GM12875 (cell line): ENCODE measurements at regions not wholly inside any gene's neighbourhood (a gene's known extent, or its start where the extent isn't known, plus 50 kb on each side); places are given as distances from the start of the nearest gene placed in this dataset.

Experiments used
- H3K4me3 ChIP-seq: one replicate; pipeline ENCODE4 v1.5.1; 2011; ENCODE audit warnings: low read depth, low read length, control low read depth
- TF ChIP-seq, protein P1 (sequence below): IDR thresholded peaks from 2 replicates; pipeline ENCODE4 v1.5.1; 2011; ENCODE audit warnings: low read depth, mild to moderate bottlenecking, control low read depth, inconsistent platforms, low read length, moderate library complexity, borderline replicate concordance; ENCODE audit not compliant: insufficient read depth

DNA sequence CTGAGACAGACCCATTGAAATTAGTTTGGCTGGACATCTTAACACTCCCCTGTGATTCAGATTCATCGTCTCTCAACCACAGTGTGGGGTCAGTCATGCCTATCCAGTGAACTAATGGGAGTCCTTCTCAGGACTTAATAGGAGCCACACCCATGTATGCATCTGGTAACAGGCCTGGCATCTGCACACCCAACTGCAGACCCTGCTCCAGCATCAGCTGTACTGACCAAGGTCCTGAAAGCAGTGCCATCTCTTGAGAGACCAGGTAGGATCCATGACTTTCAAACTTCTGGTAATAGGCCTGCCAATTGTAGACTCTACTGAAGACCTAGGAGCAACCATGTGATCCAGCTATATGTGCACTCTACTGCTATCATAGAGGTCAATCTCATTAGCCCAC, 363.6 kb upstream of the POU3F2 start:
- TF ChIP-seq, protein P1, sequence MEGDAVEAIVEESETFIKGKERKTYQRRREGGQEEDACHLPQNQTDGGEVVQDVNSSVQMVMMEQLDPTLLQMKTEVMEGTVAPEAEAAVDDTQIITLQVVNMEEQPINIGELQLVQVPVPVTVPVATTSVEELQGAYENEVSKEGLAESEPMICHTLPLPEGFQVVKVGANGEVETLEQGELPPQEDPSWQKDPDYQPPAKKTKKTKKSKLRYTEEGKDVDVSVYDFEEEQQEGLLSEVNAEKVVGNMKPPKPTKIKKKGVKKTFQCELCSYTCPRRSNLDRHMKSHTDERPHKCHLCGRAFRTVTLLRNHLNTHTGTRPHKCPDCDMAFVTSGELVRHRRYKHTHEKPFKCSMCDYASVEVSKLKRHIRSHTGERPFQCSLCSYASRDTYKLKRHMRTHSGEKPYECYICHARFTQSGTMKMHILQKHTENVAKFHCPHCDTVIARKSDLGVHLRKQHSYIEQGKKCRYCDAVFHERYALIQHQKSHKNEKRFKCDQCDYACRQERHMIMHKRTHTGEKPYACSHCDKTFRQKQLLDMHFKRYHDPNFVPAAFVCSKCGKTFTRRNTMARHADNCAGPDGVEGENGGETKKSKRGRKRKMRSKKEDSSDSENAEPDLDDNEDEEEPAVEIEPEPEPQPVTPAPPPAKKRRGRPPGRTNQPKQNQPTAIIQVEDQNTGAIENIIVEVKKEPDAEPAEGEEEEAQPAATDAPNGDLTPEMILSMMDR: no peak
- no peak overlapping the region for H3K4me3 ChIP-seq

DNA sequence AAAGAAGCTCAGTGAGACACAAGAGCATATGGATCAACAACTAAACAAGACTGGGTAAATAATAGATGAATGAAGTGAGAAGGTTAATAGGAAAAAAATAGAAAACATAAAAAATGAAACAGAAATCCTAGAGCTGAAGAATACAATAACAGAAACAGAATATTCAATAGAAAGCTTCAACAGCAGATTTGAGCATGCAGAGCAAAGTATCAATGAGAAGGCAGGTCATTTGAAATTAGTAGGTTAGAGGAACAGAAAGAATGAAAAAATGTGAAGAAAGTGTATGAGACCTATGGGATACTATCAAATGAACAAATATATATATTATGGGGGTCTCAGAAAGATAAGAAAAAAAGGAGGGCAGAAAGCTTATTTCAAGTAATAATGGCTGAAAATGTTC, 362.9 kb upstream of the POU3F2 start:
- H3K4me3 ChIP-seq: no peak overlapping the region
- TF ChIP-seq, protein P1: no peak

DNA sequence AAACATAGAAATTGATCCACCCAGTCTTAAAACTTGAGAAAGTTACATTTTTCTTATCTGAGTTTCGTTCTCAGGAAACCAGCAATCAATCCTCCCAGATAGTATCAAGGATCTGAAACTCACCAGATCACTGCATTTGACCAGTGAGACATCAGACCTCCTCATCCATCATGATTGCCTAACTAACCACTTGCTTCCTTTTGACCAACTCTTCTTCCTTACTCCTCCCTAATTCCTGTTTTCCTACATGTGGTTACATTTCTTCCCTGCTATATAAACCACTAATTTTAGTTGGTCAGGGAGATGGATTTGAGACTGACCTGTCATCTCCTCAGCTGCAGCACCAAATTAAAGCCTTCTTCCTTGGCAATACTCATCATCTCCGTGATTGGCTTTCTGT, 357.1 kb upstream of the POU3F2 start:
- no peak overlapping the region for H3K4me3 ChIP-seq
- TF ChIP-seq, protein P1: no peak

DNA sequence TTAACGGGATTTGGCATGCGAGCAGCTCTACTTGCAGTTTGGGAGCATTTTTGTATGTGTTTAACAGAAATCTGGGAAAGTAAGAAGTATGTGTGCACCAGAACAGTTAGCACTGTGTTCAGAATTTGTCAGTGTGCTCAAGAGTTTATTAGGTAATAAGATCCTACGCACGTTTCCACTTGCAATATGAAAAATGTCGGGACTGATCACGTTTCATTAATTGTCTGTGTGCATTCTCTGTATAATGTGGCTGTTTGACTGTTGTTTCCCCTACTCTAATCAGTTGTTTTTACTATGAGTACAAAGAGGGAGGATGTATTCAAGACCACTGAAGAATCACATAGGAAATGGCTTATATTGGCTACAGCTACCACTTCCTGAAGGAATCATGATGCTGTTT, 349.7 kb upstream of the POU3F2 start:
- TF ChIP-seq, protein P1: no peak
- H3K4me3 ChIP-seq: no peak overlapping the region

DNA sequence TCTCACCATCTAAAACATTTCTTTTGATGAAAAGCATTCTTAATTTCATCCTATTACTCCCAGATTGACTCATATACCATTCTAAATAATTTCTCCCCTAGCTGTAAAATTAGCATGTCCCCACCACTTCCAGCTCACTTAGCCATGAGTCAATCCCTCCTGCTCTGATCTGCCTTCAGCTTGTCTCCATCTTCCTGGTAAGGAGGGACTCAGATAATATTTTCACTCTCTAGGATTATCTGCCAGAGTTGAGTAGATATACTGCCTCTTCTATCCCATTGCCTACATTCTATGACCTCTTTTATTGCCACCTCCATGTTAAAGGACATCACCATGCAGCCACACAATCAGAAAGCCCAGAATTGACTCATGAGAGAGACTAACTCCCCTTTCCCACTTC, 348.8 kb upstream of the POU3F2 start:
- TF ChIP-seq, protein P1: no peak
- no peak overlapping the region for H3K4me3 ChIP-seq

DNA sequence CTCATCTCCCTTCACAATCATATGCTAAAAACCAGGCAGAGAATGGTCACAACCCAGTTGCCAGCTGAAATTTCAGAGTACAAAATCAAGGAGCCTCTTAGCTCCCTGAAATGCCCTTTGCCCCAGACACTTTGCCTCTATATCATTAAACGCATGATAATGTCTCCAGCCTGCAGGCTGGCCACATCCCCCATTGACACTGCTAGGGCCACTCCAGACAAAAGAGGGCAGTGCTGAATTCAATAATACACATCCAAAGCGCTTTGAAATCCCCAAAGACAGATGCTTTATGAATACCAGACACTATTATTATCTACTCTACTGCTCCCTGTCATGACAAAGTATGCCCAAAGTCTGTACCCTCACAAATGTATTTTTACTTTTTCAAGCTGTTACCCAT, 348.3 kb upstream of the POU3F2 start:
- H3K4me3 ChIP-seq: no peak overlapping the region
- TF ChIP-seq, protein P1: no peak

DNA sequence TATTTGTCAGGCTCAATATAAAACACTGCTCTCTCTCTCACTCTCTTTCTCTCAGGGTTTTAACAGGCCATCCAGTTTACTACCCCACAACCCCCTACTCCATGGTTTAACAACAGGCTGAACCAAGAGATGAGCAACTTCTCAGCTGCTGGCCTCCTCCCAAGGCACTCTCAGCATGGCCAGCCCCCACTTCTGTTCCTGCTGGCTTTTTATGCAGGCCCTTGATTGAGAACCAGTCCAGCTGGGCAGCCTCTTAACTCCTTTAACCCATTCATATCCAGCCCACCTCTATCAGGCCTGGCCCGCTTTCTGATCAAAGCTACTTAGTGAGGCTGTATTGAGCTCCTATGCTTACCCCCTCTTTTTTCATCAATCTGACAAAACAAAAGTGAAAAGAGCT, 346.8 kb upstream of the POU3F2 start:
- no peak overlapping the region for H3K4me3 ChIP-seq
- TF ChIP-seq, protein P1: no peak
